Prostate gland (tissue), 2 donors: ENCODE measurements at regions not wholly inside any gene's neighbourhood (a gene's known extent, or its start where the extent isn't known, plus 50 kb on each side); places are given as distances from the start of the nearest gene placed in this dataset.
"Not testable (repeated sequence)": the region's sequence is repeated elsewhere in the genome, so short reads cannot be mapped to it uniquely, and the experiment has no call there.

Experiments
- DNase-seq: peaks from one replicate; pipeline ENCODE4 v3.0.0-alpha.2; 2019; ENCODE audit warnings: low spot score
- H3K27ac ChIP-seq, 2 donors: fragments of 200-600 bp; sonication (generic); 2 replicates each; pipeline ENCODE4 v1.5.1; 2017 to 2019
- H3K27me3 ChIP-seq: fragments of 200-600 bp; sonication (generic); replicated peaks from 2 replicates; pipeline ENCODE4 v1.5.1; 2019; ENCODE audit not compliant: insufficient read depth
- H3K36me3 ChIP-seq, 2 donors: fragments of 200-600 bp; sonication (generic); 1 replicate in 1 of 2; 2 replicates in 1 of 2; pipeline versions ENCODE4 v1.5.1 to v1.8.1; 2017 to 2019
- H3K4me1 ChIP-seq: fragments of 200-600 bp; sonication (generic); replicated peaks from 2 replicates; pipeline ENCODE4 v1.5.1; 2019
- H3K4me3 ChIP-seq, 2 donors: fragments of 200-600 bp; sonication (generic); 2 replicates each; pipeline ENCODE4 v1.5.1; 2017 to 2019
- H3K9me3 ChIP-seq: fragments of 200-600 bp; sonication (generic); 2 replicates; pipeline ENCODE4 v1.5.1; 2017
- POLR2A ChIP-seq: fragments of 450-650 bp; IDR thresholded peaks from one replicate; pipeline ENCODE4 v1.6.1; 2016; ENCODE audit warnings: antibody characterized with exemption, mild to moderate bottlenecking
- POLR2AphosphoS5 ChIP-seq: sonication (generic); formaldehyde crosslinking; IDR thresholded peaks from one replicate; pipeline ENCODE4 v1.6.1; 2017; ENCODE audit warnings: antibody characterized with exemption
- WGBS: methylation state at CpG from one replicate; pipeline ENCODE4 v1.1.5; 2018; 5-methylcytosine and 5-hydroxymethylcytosine counted together
- intact Hi-C: fragments of 100-400 bp; cut with DNase I; formaldehyde crosslinking; loops from one replicate; pipeline ENCODE4 v1.14.2; 2022
- TF ChIP-seq, protein P1 (sequence below), 4 experiments: fragments of 200-600 bp in 2 of 4; fragments of 450-650 bp in 2 of 4; sonication (generic) in 2 of 4; IDR thresholded peaks; 1 replicate in 3 of 4; 2 replicates in 1 of 4; pipeline ENCODE4 v1.5.1; 2016 to 2019; ENCODE audit warnings: antibody characterized with exemption in 4 of 4, mild to moderate bottlenecking in 2 of 4, moderate library complexity in 2 of 4

DNA sequence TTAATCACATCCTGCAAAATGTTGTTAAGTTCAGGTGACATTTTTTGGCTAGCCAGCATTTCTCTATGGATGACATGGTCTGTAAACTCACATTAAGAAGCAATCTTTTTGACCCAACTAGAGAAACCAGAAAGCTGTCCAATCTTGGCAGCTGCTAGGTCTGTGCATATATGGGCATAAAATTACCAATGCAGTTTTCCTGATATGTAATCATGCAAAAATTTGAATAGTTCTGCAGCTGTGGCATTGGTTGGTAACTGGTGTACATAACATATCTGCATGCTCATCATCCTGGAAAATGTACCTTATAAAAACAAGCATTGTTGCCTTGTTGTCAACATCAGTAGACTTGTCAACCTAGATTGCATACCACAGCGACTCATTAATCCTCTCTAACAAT, 620.0 kb upstream of the LRFN5 start:
- intact Hi-C loops, result no loop called here
- no peak for DNase-seq
- H3K9me3 ChIP-seq, result no peaks in the 10 kb centered on the region
- 40% methylated on average over 1 of the region's 1 CpG for WGBS
- no peaks in the 10 kb centered on the region for H3K36me3 ChIP-seq
- TF ChIP-seq POLR2A, result no peak
- no peak for TF ChIP-seq POLR2AphosphoS5
- TF ChIP-seq, protein P1, sequence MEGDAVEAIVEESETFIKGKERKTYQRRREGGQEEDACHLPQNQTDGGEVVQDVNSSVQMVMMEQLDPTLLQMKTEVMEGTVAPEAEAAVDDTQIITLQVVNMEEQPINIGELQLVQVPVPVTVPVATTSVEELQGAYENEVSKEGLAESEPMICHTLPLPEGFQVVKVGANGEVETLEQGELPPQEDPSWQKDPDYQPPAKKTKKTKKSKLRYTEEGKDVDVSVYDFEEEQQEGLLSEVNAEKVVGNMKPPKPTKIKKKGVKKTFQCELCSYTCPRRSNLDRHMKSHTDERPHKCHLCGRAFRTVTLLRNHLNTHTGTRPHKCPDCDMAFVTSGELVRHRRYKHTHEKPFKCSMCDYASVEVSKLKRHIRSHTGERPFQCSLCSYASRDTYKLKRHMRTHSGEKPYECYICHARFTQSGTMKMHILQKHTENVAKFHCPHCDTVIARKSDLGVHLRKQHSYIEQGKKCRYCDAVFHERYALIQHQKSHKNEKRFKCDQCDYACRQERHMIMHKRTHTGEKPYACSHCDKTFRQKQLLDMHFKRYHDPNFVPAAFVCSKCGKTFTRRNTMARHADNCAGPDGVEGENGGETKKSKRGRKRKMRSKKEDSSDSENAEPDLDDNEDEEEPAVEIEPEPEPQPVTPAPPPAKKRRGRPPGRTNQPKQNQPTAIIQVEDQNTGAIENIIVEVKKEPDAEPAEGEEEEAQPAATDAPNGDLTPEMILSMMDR (IDR thresholded peaks at IDR 0.05), result no peak
- H3K4me1 ChIP-seq, result no peaks in the 10 kb centered on the region
- H3K27me3 ChIP-seq, result no peaks in the 10 kb centered on the region
- no peak overlapping the region for H3K27ac ChIP-seq
- no peak overlapping the region for H3K4me3 ChIP-seq

- intact Hi-C loops, result no loop called here
- H3K4me1 ChIP-seq, result no peaks in the 10 kb centered on the region
- TF ChIP-seq, protein P1 (IDR thresholded peaks at IDR 0.05), result no peak
- TF ChIP-seq POLR2AphosphoS5, result no peak
- TF ChIP-seq POLR2A, result no peak
- H3K36me3 ChIP-seq, result no peaks in the 10 kb centered on the region
- WGBS, result 78% methylated on average over 4 of the region's 4 CpGs
- no peaks in the 10 kb centered on the region for H3K27me3 ChIP-seq
- no peak for DNase-seq
- H3K9me3 ChIP-seq, result no peaks in the 10 kb centered on the region
- H3K27ac ChIP-seq, result no peak overlapping the region
- no peak overlapping the region for H3K4me3 ChIP-seq
These were observed 621.1 kb upstream of the LRFN5 start for GRCh38 chr14:40985584-40985983.

DNA sequence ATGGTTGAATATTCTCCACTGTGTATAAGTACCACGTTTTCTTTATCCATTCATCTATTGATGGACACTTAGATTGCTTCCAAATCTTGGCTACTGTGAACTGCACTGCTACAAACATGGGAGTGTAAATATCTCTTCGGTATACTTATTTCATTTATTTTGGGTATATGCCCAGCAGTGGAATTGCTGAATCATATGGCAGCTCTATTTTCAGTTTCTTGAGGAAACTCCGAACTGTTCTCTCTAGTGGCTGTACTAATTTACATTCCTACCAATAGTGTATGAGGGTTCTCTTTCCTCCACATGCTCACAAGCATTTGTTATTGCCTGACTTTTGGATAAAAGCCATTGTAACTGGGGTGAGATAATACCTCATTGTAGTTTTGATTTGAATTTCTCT, 623.1 kb upstream of the LRFN5 start:
- 34% methylated on average over 3 of the region's 3 CpGs for WGBS
- Histone ChIP-seq H3K4me1 (no peaks in the 10 kb centered on the region), H3K27me3 (no peaks in the 10 kb centered on the region)

DNA sequence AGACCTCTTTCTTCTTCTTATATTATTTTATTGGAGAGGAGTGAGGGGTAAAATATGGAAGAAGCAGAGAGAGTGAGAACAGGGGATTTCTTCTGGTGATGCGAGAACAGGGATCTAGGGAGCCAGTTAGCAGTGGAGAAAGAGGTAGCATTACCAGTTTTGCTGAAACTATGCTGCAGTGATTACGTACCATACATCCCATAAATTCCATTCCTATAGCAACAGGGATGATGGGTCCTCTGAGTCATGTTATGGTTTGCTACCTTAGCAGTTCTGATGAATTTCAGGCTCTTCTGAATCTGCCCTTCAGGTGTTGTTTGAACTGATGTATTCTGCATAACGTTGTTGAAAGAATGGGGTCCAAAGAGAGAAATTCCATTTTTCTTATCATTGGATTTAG, 625.4 kb upstream of the LRFN5 start:
- H3K27ac ChIP-seq, result no peak overlapping the region
- no peaks in the 10 kb centered on the region for H3K4me1 ChIP-seq
- H3K4me3 ChIP-seq, result no peak overlapping the region
- no peaks in the 10 kb centered on the region for H3K36me3 ChIP-seq
- H3K27me3 ChIP-seq, result no peaks in the 10 kb centered on the region
- no peak for DNase-seq
- 73% methylated on average over 3 of the region's 3 CpGs for WGBS
- no peaks in the 10 kb centered on the region for H3K9me3 ChIP-seq
- TF ChIP-seq POLR2AphosphoS5 (no peak), POLR2A (no peak)
- TF ChIP-seq, protein P1 (IDR thresholded peaks at IDR 0.05), result no peak
- intact Hi-C loops, result no loop called here

More for the DNA sequence above, 623.1 kb upstream of the LRFN5 start:
- Histone ChIP-seq H3K9me3 (no peaks in the 10 kb centered on the region), H3K27ac (no peak overlapping the region), H3K4me3 (no peak overlapping the region), H3K36me3 (no peaks in the 10 kb centered on the region)
- TF ChIP-seq POLR2A (no peak), POLR2AphosphoS5 (peak; percentile 19)
- TF ChIP-seq, protein P1 (IDR thresholded peaks at IDR 0.05), result no peak
- intact Hi-C loops, result no loop called here
- no peak for DNase-seq

- intact Hi-C loops, H3K27ac ChIP-seq, H3K36me3 ChIP-seq, H3K4me1 ChIP-seq, H3K9me3 ChIP-seq, H3K4me3 ChIP-seq, DNase-seq, H3K27me3 ChIP-seq: not testable (repeated sequence)
- WGBS, result 74% methylated on average over 2 of the region's 2 CpGs
These were observed 646.4 kb upstream of the LRFN5 start for GRCh38 chr14:40960257-40960656.
